ENCODE measurements at regions not wholly inside any gene's neighbourhood (a gene's known extent, or its start where the extent isn't known, plus 50 kb on each side); places are given as distances from the start of the nearest gene placed in this dataset.

- CTCF ChIA-PET, result no interaction called here
- no peak overlapping the region for H3K4me3 ChIP-seq (replicated peaks in 1 of 3; ENCODE audit: insufficient read depth in 1 of 3, low read depth in 1 of 3, low read length in 3 of 3)
- POLR2A ChIA-PET, result no interaction called here
- H4K20me1 ChIP-seq (replicated peaks; ENCODE audit: control insufficient read depth, extremely low read depth, insufficient read depth, low read length), result no peaks in the 10 kb centered on the region
- H3K9me1 ChIP-seq (replicated peaks; ENCODE audit: control insufficient read depth, extremely low read depth, insufficient read depth, low read length), result no peaks in the 10 kb centered on the region
- no peak overlapping the region for H3K9ac ChIP-seq (replicated peaks; ENCODE audit: extremely low read depth, insufficient read depth, low read length)
- TF ChIP-seq EZH2 (IDR thresholded peaks at IDR 0.05; ENCODE audit: borderline replicate concordance, low read depth, low read length, severe bottlenecking) (no peak), POLR2AphosphoS5 (IDR thresholded peaks at IDR 0.05; ENCODE audit: insufficient read depth, low read depth, low read length) (no peak), GATA2 (IDR thresholded peaks at IDR 0.05; ENCODE audit: insufficient read depth, insufficient read length, low read depth, low read length) (no peak), MYC (IDR thresholded peaks at IDR 0.05; ENCODE audit: low read depth, low read length) (no peak), POLR2A (IDR thresholded peaks at IDR 0.05; ENCODE audit: low read depth, low read length) (no peak), JUN (IDR thresholded peaks at IDR 0.05; ENCODE audit: borderline replicate concordance, insufficient read depth, insufficient read length, low read depth) (no peak), FOS (IDR thresholded peaks at IDR 0.05; ENCODE audit: borderline replicate concordance, insufficient read depth, low read length) (no peak)
- TF ChIP-seq, protein P1, sequence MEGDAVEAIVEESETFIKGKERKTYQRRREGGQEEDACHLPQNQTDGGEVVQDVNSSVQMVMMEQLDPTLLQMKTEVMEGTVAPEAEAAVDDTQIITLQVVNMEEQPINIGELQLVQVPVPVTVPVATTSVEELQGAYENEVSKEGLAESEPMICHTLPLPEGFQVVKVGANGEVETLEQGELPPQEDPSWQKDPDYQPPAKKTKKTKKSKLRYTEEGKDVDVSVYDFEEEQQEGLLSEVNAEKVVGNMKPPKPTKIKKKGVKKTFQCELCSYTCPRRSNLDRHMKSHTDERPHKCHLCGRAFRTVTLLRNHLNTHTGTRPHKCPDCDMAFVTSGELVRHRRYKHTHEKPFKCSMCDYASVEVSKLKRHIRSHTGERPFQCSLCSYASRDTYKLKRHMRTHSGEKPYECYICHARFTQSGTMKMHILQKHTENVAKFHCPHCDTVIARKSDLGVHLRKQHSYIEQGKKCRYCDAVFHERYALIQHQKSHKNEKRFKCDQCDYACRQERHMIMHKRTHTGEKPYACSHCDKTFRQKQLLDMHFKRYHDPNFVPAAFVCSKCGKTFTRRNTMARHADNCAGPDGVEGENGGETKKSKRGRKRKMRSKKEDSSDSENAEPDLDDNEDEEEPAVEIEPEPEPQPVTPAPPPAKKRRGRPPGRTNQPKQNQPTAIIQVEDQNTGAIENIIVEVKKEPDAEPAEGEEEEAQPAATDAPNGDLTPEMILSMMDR (IDR thresholded peaks at IDR 0.05; ENCODE audit: extremely low read depth in 1 of 2, insufficient read depth in 1 of 2, low read depth in 1 of 2, low read length in 2 of 2), result no peak
- TF ChIP-seq, protein P2, sequence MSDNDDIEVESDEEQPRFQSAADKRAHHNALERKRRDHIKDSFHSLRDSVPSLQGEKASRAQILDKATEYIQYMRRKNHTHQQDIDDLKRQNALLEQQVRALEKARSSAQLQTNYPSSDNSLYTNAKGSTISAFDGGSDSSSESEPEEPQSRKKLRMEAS (IDR thresholded peaks at IDR 0.05; ENCODE audit: insufficient read depth, insufficient read length), result no peak
- no TSS peak for BruUV-seq (replicated peaks)
- H2AFZ ChIP-seq (ENCODE audit: low read depth, low read length), result no peak overlapping the region
- H3K36me3 ChIP-seq (ENCODE audit: control insufficient read depth in 2 of 2, extremely low read depth in 1 of 2, insufficient read depth in 2 of 2, low read length in 2 of 2), result no peaks in the 10 kb centered on the region
- no peaks in the 10 kb centered on the region for H3K79me2 ChIP-seq (ENCODE audit: control insufficient read depth, insufficient read depth, low read length)
- H3K4me2 ChIP-seq (ENCODE audit: insufficient read depth, low read length), result no peak overlapping the region
- FAIRE-seq, result no peak
- H3K27ac ChIP-seq (ENCODE audit: insufficient read depth, low read depth, low read length), result no peak overlapping the region
- H3K4me1 ChIP-seq (ENCODE audit: control insufficient read depth, extremely low read depth, insufficient read depth, low read length), result no peaks in the 10 kb centered on the region
- DNase-seq (ENCODE audit: low read depth, low spot score), result no peak
- peaks cover 14% of the 10 kb centered on the region for H3K9me3 ChIP-seq (replicated peaks; ENCODE audit: control insufficient read depth, insufficient read depth, low read length)
- H3K27me3 ChIP-seq (ENCODE audit: control insufficient read depth in 2 of 2, insufficient read depth in 2 of 2, low read length in 2 of 2), result no peaks in the 10 kb centered on the region
- intact Hi-C loops (cut with micrococcal nuclease) (no loop called here), dilution Hi-C loops (cut with MboI; ENCODE audit: extremely low pct_ligation_motif_present, low sequenced_read_pairs) (no loop called here)
Measured at GRCh38 chr14:97379091-97379531, 581.9 kb downstream of the VRK1 start.
